Fibroblast of skin of abdomen (primary cell): ENCODE measurements at regions not wholly inside any gene's neighbourhood (a gene's known extent, or its start where the extent isn't known, plus 50 kb on each side); places are given as distances from the start of the nearest gene placed in this dataset.
"Not testable (repeated sequence)": the region's sequence is repeated elsewhere in the genome, so short reads cannot be mapped to it uniquely, and the experiment has no call there.

ENCODE experiments used
- DNase-seq: peaks from one replicate; pipeline ENCODE4 v3.0.0-alpha.2; 2013

DNA sequence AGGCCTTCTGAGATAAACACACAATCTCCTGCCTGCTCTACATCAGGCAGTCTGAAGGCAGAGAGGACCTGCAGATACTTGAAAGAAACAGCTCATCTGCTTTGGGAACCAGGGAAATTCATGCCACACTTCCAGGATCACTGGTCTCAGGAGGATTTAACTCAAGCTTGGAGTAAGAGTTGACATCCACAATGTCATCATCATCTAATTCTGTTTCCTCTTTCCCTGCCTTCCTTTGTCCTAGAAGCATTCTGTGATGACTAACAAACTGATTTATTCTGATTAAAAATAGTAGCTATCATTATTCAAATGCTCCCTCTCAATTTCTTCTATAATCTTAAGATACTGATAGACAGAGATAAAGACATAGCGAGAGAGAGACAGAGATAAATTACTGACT is 766.8 kb downstream of the BCL11A start:
- no peak for DNase-seq

GRCh38 chr2:59779571-59779970 is 773.9 kb downstream of the BCL11A start:
- DNase-seq = no peak

DNA sequence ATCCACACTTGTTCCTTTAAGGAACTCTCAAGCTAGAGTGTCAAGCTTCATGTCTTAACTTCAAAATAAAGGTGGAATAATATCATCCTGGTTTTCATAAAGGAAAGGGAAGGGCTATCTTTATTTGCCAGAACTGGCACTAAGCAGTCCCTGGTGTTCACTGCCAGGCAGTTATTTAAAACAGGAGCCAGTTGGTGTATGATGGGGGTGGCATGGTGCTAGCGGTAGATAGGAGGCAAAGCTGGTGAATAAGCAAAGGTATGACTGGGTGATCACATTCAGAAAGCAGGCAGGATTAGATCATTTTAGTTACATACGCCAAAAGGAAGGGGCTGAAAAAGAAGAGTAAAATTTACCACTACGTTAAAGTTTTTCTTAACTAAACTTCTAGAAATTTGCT is 776.3 kb downstream of the BCL11A start:
- no peak for DNase-seq

DNA sequence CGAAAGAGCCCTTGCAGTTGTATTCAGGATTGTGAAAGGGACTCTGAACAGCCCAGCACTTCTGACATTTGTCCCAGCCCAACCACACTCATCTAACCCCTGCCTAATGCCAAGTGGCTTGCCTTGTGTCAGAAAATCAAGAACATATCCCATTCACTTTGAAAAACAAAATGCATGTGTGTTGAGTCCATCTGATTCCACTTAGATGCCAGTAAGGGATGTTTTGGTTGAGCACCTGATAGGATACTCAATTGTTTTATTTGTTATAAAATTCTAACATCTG is 776.8 kb downstream of the BCL11A start:
- no peak for DNase-seq

DNA sequence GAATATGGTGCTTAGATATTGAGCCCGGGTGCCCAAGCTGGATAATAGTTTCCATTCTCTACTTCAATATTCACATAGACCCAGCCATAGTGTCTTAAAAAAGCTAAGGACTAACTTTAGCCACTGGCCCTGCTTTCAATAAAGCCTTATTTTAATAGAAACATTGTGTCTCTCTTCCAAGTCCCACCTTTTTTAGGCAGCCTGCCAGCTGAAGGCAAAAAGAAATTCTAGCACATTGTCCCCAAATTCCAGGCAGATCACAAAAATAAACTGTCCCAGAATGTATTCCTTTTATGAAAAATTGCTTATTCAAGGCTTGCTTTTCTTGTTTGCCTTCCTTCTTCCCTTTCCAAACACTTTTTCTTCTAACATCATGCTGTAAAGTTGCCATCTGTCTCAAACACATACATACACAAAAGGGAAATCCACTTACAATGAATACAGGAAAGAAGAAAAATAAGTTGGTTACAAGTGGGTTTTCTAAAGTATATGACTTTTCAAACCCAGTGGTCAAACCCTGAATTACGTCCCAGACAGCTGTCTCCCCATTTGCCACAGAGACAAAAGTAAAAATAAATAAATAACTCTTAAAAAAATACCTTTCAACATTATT is 778.5 kb downstream of the BCL11A start:
- no peak for DNase-seq

GRCh38 chr2:59770651-59771050 is 782.8 kb downstream of the BCL11A start:
- DNase-seq = no peak

DNA sequence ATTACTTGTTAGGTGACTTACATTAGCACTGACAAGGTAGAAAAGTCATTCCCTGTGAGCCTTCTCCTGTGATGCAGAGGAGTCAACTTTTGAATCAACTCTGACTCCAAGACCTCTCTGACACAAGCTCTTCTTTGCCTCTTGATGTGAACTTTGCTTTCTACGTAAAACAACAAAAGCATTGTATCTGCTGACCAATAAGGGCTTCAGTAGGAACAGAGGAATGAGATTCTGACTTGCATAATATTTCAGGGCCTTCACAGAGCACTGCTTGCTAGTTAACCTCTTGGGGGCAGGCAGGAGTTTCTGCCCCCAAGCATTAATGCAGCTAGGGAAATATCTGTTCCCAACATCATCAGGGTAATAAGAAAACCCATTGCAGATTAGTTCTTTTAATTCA is 791.5 kb downstream of the BCL11A start:
- DNase-seq = no peak

DNA sequence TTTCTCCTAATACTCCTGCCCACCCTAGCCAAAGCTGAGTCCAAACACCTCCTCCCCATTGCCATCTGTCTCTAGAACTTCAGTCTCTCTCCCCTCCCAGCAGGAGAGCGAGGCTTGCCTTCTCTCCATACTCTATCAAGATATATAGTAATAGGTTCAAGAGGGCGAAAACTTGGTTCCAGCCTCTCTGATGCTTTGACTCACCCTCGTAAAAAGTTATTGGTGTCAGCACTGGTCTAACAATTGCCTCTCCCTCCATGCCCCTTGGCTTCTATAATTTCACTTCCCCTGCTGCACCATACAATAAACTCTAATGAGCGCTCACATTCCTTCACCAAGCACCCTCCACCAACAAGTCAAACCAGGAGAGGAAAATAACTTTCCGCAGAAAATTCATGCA is 797.3 kb downstream of the BCL11A start:
- no peak for DNase-seq

- no peak for DNase-seq
Observed at GRCh38 chr2:59754011-59754735, 799.3 kb downstream of the BCL11A start.

DNA sequence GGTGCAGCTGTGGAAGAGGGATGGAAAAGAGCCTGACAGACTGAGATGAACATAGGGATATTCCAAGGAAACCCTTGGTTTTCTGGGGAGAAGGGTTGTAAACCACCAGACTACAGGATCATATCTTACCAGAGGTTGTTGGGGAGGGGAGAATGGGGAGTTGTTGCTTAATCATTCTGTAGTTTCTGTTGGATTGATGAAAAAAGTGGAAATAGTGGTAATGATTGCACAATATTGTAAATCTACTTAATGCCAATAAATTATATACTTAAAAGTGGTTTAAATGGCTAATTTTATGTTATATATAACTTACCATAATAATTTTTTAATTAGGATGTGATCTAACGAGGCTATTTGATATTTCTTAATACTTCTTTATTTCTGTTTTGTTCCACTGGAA is 800.9 kb downstream of the BCL11A start:
- DNase-seq = no peak

GRCh38 chr2:59752071-59752470 is 801.4 kb downstream of the BCL11A start:
- no peak for DNase-seq

- not testable (repeated sequence) for DNase-seq
Observed at GRCh38 chr2:59751214-59751613, 802.2 kb downstream of the BCL11A start.

DNA sequence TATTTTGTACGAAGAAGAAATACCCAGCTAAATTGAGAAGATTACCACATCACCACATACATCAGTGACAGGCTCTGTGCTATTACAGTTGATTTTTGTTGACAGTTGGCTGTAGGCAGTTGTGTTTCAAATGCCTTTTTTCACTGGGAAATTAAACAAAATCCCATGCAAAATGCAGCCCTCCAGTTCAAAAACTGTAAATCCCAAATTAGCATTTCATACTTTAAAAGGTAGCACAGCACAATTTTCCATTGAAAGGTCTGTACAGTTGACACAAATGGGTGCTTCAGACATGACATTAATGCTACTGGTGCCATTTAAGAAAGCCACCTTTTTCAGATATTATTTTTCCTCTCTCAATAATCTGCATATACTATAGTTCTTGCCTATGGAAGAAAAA is 807.2 kb downstream of the BCL11A start:
- DNase-seq = no peak

DNA sequence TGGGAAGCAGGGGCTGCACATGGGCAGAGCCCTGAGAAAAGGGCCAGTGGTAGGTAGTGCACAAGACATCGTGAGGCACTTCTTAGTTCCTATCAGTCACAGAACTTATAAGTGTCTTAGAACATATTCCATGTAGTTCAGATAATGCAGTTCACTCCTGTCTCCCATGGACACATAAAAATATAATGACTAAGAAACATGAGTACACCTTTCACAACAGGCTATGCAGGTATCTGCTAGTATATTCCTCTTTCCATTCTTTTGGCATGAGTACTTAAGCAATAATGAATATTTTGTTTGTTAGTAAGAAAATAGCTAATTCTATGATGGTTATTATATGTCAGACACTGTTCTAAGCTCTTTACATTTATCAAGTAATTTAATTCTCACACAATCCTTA is 808.4 kb downstream of the BCL11A start:
- no peak for DNase-seq

DNA sequence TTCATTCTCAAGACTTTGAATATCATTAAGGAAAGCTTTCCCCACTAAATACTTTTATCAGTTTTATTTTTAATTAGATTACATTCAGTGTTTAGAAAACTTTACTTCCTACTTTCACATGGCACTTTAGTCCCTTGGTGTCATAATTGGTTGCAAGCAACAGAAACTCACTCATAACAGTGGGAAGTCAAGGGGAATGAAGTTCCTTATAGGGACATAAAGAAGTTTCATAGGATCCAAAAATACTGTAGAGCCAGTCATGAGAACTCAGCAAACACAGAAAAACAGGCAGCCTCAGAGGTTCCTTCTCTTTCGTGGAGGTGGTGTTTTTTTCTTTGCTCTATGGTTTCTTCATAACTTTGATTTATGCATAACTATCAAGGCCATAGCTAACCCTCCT is 809.0 kb downstream of the BCL11A start:
- no peak for DNase-seq

GRCh38 chr2:59741840-59742239 is 811.6 kb downstream of the BCL11A start:
- DNase-seq = no peak

DNA sequence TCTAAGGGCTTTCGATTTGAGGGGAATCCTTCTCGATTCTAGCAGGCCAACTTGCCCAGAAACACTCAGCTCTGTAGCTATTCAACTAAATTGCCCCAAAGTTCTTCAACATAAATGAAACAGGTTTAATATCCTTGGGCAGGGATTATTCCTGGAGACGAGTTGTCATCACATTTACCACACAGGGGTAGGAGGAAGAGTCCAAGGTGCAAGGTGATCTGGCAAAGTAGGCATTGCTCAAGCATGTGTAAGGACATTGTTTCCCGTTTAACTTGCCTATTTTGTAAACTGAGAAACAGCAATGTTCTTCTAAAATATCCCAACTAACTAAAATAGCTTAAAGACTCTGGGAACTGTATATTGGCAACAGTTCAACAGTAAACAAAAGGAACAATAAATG is 814.3 kb downstream of the BCL11A start:
- no peak for DNase-seq

GRCh38 chr2:59737299-59737698 is 816.2 kb downstream of the BCL11A start:
- no peak for DNase-seq

DNA sequence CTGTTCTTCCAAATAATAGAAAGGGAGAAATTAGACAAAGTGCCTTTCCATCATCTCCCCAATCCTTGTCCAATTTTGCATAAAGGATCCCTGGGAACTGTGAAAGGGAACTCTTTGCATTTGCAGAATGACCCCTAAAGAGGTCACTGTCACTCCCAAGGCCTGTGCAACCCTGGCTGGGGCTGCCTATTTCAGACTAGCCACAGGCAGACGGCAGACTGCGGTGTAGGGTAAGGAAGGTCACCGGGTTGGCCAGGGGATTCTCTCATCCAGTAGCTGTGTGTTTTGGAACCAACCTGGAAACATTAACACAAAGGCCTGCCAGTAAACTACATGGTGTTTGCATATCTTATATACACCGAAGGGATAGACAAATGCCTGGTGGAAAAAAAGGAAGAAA is 818.7 kb downstream of the BCL11A start:
- DNase-seq = no peak

GRCh38 chr2:59733970-59734369 is 819.5 kb downstream of the BCL11A start:
- DNase-seq = no peak

DNA sequence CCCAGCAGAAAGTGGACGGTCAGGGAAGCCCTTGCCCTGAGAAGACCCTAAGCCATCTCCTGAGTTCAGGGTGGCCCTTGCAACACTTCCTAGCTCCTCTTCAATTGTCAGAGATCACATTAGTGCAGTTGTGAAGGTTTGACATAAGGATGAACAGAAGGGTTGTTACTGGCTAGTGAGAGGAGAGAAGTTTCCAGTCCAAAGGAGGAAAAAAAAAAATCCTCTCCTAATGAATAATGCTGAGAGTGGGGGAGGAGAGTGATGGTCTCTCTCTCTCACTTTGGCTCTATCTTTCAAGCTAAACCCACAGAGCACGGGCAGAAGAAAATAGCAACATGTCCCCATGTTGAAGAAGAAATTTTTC is 819.9 kb downstream of the BCL11A start:
- DNase-seq = no peak

GRCh38 chr2:59732871-59733566 is 820.4 kb downstream of the BCL11A start:
- DNase-seq = no peak

GRCh38 chr2:59727121-59727590 is 826.3 kb downstream of the BCL11A start:
- no peak for DNase-seq
